Body of pancreas (tissue), 4 donors: ENCODE measurements at regions not wholly inside any gene's neighbourhood (a gene's known extent, or its start where the extent isn't known, plus 50 kb on each side); places are given as distances from the start of the nearest gene placed in this dataset.

ENCODE experiments used
- POLR2A ChIP-seq, 3 donors: fragments of 450-650 bp; IDR thresholded peaks; one replicate each; pipeline ENCODE4 v1.6.1; 2016; ENCODE audit warnings: antibody characterized with exemption in 3 of 3, mild to moderate bottlenecking in 2 of 3
- TF ChIP-seq, protein P1 (sequence below), 7 experiments: fragments of 450-650 bp in 4 of 7; fragments of 200-600 bp in 3 of 7; sonication (generic) in 3 of 7; IDR thresholded peaks; one replicate each; pipeline ENCODE4 v1.5.1; 2016 to 2019; ENCODE audit warnings: antibody characterized with exemption in 7 of 7

DNA sequence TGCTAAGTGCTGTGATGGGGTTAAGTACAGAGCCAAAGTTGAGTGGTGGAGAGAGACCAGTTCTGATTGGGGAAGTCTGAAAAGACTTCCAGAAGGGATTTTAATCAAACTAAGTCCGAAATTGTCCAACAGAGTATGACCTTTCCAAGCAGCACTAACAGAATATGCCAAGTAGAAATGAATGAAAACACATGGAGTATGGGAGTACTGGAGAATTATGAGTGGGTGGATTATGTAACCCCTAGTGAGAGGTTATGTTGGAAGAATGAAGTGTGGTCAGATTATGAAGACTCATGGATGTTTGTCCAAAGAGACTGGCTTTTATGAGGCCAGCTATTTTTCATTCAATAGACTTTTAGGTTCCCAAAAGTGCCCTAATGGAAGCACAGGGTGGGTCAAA is 94.0 kb upstream of the PLEKHA5 start:
- TF ChIP-seq, protein P1, sequence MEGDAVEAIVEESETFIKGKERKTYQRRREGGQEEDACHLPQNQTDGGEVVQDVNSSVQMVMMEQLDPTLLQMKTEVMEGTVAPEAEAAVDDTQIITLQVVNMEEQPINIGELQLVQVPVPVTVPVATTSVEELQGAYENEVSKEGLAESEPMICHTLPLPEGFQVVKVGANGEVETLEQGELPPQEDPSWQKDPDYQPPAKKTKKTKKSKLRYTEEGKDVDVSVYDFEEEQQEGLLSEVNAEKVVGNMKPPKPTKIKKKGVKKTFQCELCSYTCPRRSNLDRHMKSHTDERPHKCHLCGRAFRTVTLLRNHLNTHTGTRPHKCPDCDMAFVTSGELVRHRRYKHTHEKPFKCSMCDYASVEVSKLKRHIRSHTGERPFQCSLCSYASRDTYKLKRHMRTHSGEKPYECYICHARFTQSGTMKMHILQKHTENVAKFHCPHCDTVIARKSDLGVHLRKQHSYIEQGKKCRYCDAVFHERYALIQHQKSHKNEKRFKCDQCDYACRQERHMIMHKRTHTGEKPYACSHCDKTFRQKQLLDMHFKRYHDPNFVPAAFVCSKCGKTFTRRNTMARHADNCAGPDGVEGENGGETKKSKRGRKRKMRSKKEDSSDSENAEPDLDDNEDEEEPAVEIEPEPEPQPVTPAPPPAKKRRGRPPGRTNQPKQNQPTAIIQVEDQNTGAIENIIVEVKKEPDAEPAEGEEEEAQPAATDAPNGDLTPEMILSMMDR (IDR thresholded peaks at IDR 0.05), result no peak
- TF ChIP-seq POLR2A (IDR thresholded peaks at IDR 0.05), result no peak
